ENCODE measurements at regions not wholly inside any gene's neighbourhood (a gene's known extent, or its start where the extent isn't known, plus 50 kb on each side); places are given as distances from the start of the nearest gene placed in this dataset.

GRCh38 chr9:107094370-107094769 lies 188.7 kb upstream of the RAD23B start:
- H3K79me2 ChIP-seq (ENCODE audit: insufficient read depth, low read length): no peaks in the 10 kb centered on the region
- H3K4me1 ChIP-seq (ENCODE audit: insufficient read depth, low read length): no peaks in the 10 kb centered on the region
- H4K20me1 ChIP-seq (ENCODE audit: insufficient read depth, low read length): no peaks in the 10 kb centered on the region
- no peak overlapping the region for H3K4me2 ChIP-seq (ENCODE audit: insufficient read depth, low read length)
- H3K9me3 ChIP-seq (ENCODE audit: low read depth, low read length): no peaks in the 10 kb centered on the region
- no peak overlapping the region for H2AFZ ChIP-seq (ENCODE audit: low read length)
- H3K4me3 ChIP-seq (ENCODE audit: insufficient read depth, low read length): no peak overlapping the region
- no peak for DNase-seq (ENCODE audit: insufficient read length, low spot score, missing footprints)
- TF ChIP-seq, protein P1, sequence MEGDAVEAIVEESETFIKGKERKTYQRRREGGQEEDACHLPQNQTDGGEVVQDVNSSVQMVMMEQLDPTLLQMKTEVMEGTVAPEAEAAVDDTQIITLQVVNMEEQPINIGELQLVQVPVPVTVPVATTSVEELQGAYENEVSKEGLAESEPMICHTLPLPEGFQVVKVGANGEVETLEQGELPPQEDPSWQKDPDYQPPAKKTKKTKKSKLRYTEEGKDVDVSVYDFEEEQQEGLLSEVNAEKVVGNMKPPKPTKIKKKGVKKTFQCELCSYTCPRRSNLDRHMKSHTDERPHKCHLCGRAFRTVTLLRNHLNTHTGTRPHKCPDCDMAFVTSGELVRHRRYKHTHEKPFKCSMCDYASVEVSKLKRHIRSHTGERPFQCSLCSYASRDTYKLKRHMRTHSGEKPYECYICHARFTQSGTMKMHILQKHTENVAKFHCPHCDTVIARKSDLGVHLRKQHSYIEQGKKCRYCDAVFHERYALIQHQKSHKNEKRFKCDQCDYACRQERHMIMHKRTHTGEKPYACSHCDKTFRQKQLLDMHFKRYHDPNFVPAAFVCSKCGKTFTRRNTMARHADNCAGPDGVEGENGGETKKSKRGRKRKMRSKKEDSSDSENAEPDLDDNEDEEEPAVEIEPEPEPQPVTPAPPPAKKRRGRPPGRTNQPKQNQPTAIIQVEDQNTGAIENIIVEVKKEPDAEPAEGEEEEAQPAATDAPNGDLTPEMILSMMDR (IDR thresholded peaks at IDR 0.05; ENCODE audit: extremely low read depth, low read depth, low read length): no peak
- H3K27ac ChIP-seq (ENCODE audit: low read depth, low read length): no peak overlapping the region
- no peaks in the 10 kb centered on the region for H3K27me3 ChIP-seq (ENCODE audit: insufficient read depth, low read length)
- H3K36me3 ChIP-seq (ENCODE audit: insufficient read depth, low read length): no peaks in the 10 kb centered on the region

GRCh38 chr9:107100591-107100990 lies 182.5 kb upstream of the RAD23B start:
- H3K27me3 ChIP-seq (ENCODE audit: insufficient read depth, low read length): no peaks in the 10 kb centered on the region
- no peaks in the 10 kb centered on the region for H3K9me3 ChIP-seq (ENCODE audit: low read depth, low read length)
- H3K27ac ChIP-seq (ENCODE audit: low read depth, low read length): no peak overlapping the region
- TF ChIP-seq, protein P1 (IDR thresholded peaks at IDR 0.05; ENCODE audit: extremely low read depth, low read depth, low read length): no peak
- H3K79me2 ChIP-seq (ENCODE audit: insufficient read depth, low read length): no peaks in the 10 kb centered on the region
- no peak for DNase-seq (ENCODE audit: insufficient read length, low spot score, missing footprints)
- no peaks in the 10 kb centered on the region for H4K20me1 ChIP-seq (ENCODE audit: insufficient read depth, low read length)
- no peaks in the 10 kb centered on the region for H3K36me3 ChIP-seq (ENCODE audit: insufficient read depth, low read length)
- no peaks in the 10 kb centered on the region for H3K4me1 ChIP-seq (ENCODE audit: insufficient read depth, low read length)
- H3K4me2 ChIP-seq (ENCODE audit: insufficient read depth, low read length): no peak overlapping the region
- H2AFZ ChIP-seq (ENCODE audit: low read length): no peak overlapping the region
- no peak overlapping the region for H3K4me3 ChIP-seq (ENCODE audit: insufficient read depth, low read length)

GRCh38 chr9:107102011-107102410 lies 181.1 kb upstream of the RAD23B start:
- H3K4me3 ChIP-seq (ENCODE audit: insufficient read depth, low read length): no peak overlapping the region
- no peak overlapping the region for H3K4me2 ChIP-seq (ENCODE audit: insufficient read depth, low read length)
- H2AFZ ChIP-seq (ENCODE audit: low read length): no peak overlapping the region
- no peaks in the 10 kb centered on the region for H3K79me2 ChIP-seq (ENCODE audit: insufficient read depth, low read length)
- H4K20me1 ChIP-seq (ENCODE audit: insufficient read depth, low read length): no peaks in the 10 kb centered on the region
- H3K36me3 ChIP-seq (ENCODE audit: insufficient read depth, low read length): no peaks in the 10 kb centered on the region
- no peak overlapping the region for H3K27ac ChIP-seq (ENCODE audit: low read depth, low read length)
- DNase-seq (ENCODE audit: insufficient read length, low spot score, missing footprints): no peak
- H3K9me3 ChIP-seq (ENCODE audit: low read depth, low read length): no peaks in the 10 kb centered on the region
- H3K27me3 ChIP-seq (ENCODE audit: insufficient read depth, low read length): no peaks in the 10 kb centered on the region
- TF ChIP-seq, protein P1 (IDR thresholded peaks at IDR 0.05; ENCODE audit: extremely low read depth, low read depth, low read length): no peak
- H3K4me1 ChIP-seq (ENCODE audit: insufficient read depth, low read length): no peaks in the 10 kb centered on the region

DNA sequence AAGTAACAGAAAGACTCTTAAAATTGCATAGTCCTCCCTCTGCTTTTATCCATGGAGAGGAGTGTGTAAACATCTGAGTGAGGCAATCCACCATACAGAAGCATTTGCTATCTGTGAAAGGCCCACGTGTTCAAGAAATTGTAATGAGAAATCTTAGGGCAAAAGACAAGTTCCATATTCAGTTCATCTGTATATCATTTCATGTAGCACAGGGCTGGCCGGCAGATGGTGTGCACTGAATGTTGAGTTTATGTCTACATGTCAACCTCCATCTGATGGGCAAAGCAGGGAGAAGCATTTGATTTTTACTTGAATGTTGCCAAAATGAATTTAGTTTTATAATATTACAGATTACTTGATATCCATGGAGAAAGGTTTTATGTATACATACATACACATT lies 179.5 kb upstream of the RAD23B start:
- H3K27ac ChIP-seq (ENCODE audit: low read depth, low read length): no peak overlapping the region
- TF ChIP-seq, protein P1 (IDR thresholded peaks at IDR 0.05; ENCODE audit: extremely low read depth, low read depth, low read length): no peak
- H3K27me3 ChIP-seq (ENCODE audit: insufficient read depth, low read length): no peaks in the 10 kb centered on the region
- H4K20me1 ChIP-seq (ENCODE audit: insufficient read depth, low read length): no peaks in the 10 kb centered on the region
- no peak overlapping the region for H3K4me3 ChIP-seq (ENCODE audit: insufficient read depth, low read length)
- H3K4me1 ChIP-seq (ENCODE audit: insufficient read depth, low read length): no peaks in the 10 kb centered on the region
- H3K79me2 ChIP-seq (ENCODE audit: insufficient read depth, low read length): no peaks in the 10 kb centered on the region
- H3K36me3 ChIP-seq (ENCODE audit: insufficient read depth, low read length): no peaks in the 10 kb centered on the region
- DNase-seq (ENCODE audit: insufficient read length, low spot score, missing footprints): no peak
- H3K9me3 ChIP-seq (ENCODE audit: low read depth, low read length): no peaks in the 10 kb centered on the region
- no peak overlapping the region for H3K4me2 ChIP-seq (ENCODE audit: insufficient read depth, low read length)
- H2AFZ ChIP-seq (ENCODE audit: low read length): no peak overlapping the region

All from osteoblast (primary cell).